CD4-positive, alpha-beta T cell treated with Interleukin-4 for 1 hour (primary cell): ENCODE measurements at regions not wholly inside any gene's neighbourhood (a gene's known extent, or its start where the extent isn't known, plus 50 kb on each side); places are given as distances from the start of the nearest gene placed in this dataset.
A peak's percentile ranks its signal among the peaks of the same experiment; 100 is the strongest.
"Not testable (repeated sequence)": the region's sequence is repeated elsewhere in the genome, so short reads cannot be mapped to it uniquely, and the experiment has no call there.

ENCODE experiments used
- DNase-seq, 2 donors: peaks; one replicate each; pipeline ENCODE4 v3.0.0-alpha.2; 2020 to 2022

GRCh38 chr14:22184830-22185168 is 404.2 kb downstream of the DAD1 start:
- DNase-seq = no peak

- no peak for DNase-seq
Measured at GRCh38 chr14:22184157-22184829, 404.7 kb downstream of the DAD1 start.

- no peak for DNase-seq
Measured at GRCh38 chr14:22180045-22180444, 409.0 kb downstream of the DAD1 start.

GRCh38 chr14:22179190-22179589 is 409.8 kb downstream of the DAD1 start:
- no peak for DNase-seq

GRCh38 chr14:22178333-22178839 is 410.6 kb downstream of the DAD1 start:
- DNase-seq = peak in 1 of 2 donors; percentile 5

- peak in 1 of 2 donors; percentile 22 for DNase-seq
Measured at GRCh38 chr14:22177870-22178269, 411.2 kb downstream of the DAD1 start.

- DNase-seq = no peak
Measured at GRCh38 chr14:22176957-22177356, 412.1 kb downstream of the DAD1 start.

GRCh38 chr14:22175278-22175558 is 413.8 kb downstream of the DAD1 start:
- not testable (repeated sequence) for DNase-seq

GRCh38 chr14:22174412-22175277 is 414.4 kb downstream of the DAD1 start:
- no peak for DNase-seq

- DNase-seq = peak in 1 of 2 donors; percentile 25
Measured at GRCh38 chr14:22168092-22168955, 420.7 kb downstream of the DAD1 start.

- DNase-seq = no peak
Measured at GRCh38 chr14:22164616-22165015, 424.4 kb downstream of the DAD1 start.

- peak in 1 of 2 donors; percentile 43 for DNase-seq
Measured at GRCh38 chr14:22163051-22163450, 426.0 kb downstream of the DAD1 start.

- no peak for DNase-seq
Measured at GRCh38 chr14:22159957-22160356, 429.1 kb downstream of the DAD1 start.

GRCh38 chr14:22159099-22159498 is 429.9 kb downstream of the DAD1 start:
- no peak for DNase-seq

- DNase-seq = no peak
Measured at GRCh38 chr14:22158560-22158959, 430.5 kb downstream of the DAD1 start.

GRCh38 chr14:22155571-22155970 is 433.5 kb downstream of the DAD1 start:
- no peak for DNase-seq

GRCh38 chr14:22152903-22153302 is 436.1 kb downstream of the DAD1 start:
- DNase-seq = no peak

GRCh38 chr14:22152161-22152870 is 436.7 kb downstream of the DAD1 start:
- DNase-seq = no peak

GRCh38 chr14:22151121-22151520 is 437.9 kb downstream of the DAD1 start:
- DNase-seq = no peak

GRCh38 chr14:22149058-22149457 is 440.0 kb downstream of the DAD1 start:
- no peak for DNase-seq

GRCh38 chr14:22147716-22148115 is 441.3 kb downstream of the DAD1 start:
- DNase-seq = peak in 1 of 2 donors; percentile 31

GRCh38 chr14:22143363-22143762 is 445.7 kb downstream of the DAD1 start:
- DNase-seq = no peak

GRCh38 chr14:22140633-22141032 is 448.4 kb downstream of the DAD1 start:
- no peak for DNase-seq
